Ovary (tissue), 7 donors: ENCODE measurements at regions not wholly inside any gene's neighbourhood (a gene's known extent, or its start where the extent isn't known, plus 50 kb on each side); places are given as distances from the start of the nearest gene placed in this dataset.
"Not testable (repeated sequence)": the region's sequence is repeated elsewhere in the genome, so short reads cannot be mapped to it uniquely, and the experiment has no call there.

Source experiments
- DNase-seq, 5 donors: peaks; one replicate each; pipeline ENCODE4 v3.0.0-alpha.2; 2019 to 2020
- H3K27ac ChIP-seq, 2 donors: fragments of 200-600 bp; one replicate each; pipeline versions ENCODE4 v1.5.1 to v1.8.0; 2019 to 2022
- H3K27me3 ChIP-seq: fragments of 200-600 bp; one replicate; pipeline ENCODE4 v1.8.0; 2022
- H3K36me3 ChIP-seq: fragments of 200-600 bp; sonication (generic); one replicate; pipeline ENCODE4 v1.5.1; 2019
- H3K4me1 ChIP-seq: one replicate; pipeline ENCODE4 v1.8.1; 2013; ENCODE audit warnings: mild to moderate bottlenecking, moderate library complexity; ENCODE audit not compliant: insufficient read depth
- H3K4me3 ChIP-seq: fragments of 200-600 bp; sonication (generic); one replicate; pipeline ENCODE4 v1.5.1; 2017
- H3K9me3 ChIP-seq, 2 donors: fragments of 200-600 bp in 1 of 2; sonication (generic) in 1 of 2; one replicate each; pipeline versions ENCODE4 v1.5.1 to v1.8.1; 2013 to 2019; ENCODE audit warnings: mild to moderate bottlenecking in 1 of 2, moderate library complexity in 1 of 2
- EP300 ChIP-seq: sonication (generic); formaldehyde crosslinking; IDR thresholded peaks from one replicate; pipeline ENCODE4 v1.6.1; 2017; ENCODE audit warnings: antibody characterized with exemption
- POLR2A ChIP-seq: fragments of 450-650 bp; IDR thresholded peaks from one replicate; pipeline ENCODE4 v1.6.1; 2017; ENCODE audit warnings: antibody characterized with exemption, mild to moderate bottlenecking, moderate library complexity
- WGBS, 3 donors: extraction: QIAGEN DNeasy Blood & Tissue Kit in 1 of 3; methylation state at CpG; one replicate each; pipeline versions ENCODE4 v1.1.5 to v1.1.7; 2013 to 2017; 5-methylcytosine and 5-hydroxymethylcytosine counted together
- intact Hi-C, 4 donors: fragments of 100-400 bp; cut with DNase I; formaldehyde crosslinking; loops; one replicate each; pipeline versions ENCODE4 v1.11.0 to v1.15.1; 2022 to 2023
- TF ChIP-seq, protein P1 (sequence below), 3 donors: fragments of 450-650 bp in 2 of 3; fragments of 200-600 bp in 1 of 3; IDR thresholded peaks; one replicate each; pipeline versions ENCODE4 v1.5.1 to v1.8.0; 2016 to 2022; ENCODE audit warnings: antibody characterized with exemption in 3 of 3, mild to moderate bottlenecking in 1 of 3
- donor health status: DM: no; HTN: no; CAD: no; lungs with moderate emphysema.
- donor health status: DM: no; HTN: no; CAD: no.
- donor health status: Bipolar disorder and iron deficiency.
- donor health status: DM: no; HTN: no; CAD: no.
- donor health status: DM: yes; HTN: yes; CAD: no.

DNA sequence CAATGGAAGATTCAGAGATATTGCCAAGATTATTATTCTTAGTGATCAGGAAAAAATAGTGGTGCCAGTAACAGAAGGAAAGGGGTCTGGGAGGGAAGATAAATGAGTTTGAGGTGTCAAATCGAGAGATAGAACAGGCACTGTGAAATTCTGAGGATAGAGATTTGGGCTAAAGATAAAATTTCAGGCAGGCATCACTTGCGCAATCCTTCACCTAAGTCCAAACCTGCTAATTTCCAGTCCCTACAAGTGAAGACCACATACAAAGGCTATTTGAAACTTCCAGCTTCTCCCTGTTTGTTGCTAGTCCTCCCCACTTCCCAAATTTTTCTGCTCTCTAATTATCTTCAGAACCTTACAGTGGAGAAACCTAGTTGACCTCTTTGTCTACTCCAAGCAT is 494.6 kb downstream of the MAGEE1 start:
- no peaks in the 10 kb centered on the region for H3K9me3 ChIP-seq
- intact Hi-C loops, result no loop called here
- 47 to 60% (median 60%) methylated on average over 2 of the region's 2 CpGs for WGBS, 3 donors
- no peaks in the 10 kb centered on the region for H3K36me3 ChIP-seq
- no peak for TF ChIP-seq POLR2A
- TF ChIP-seq, protein P1, sequence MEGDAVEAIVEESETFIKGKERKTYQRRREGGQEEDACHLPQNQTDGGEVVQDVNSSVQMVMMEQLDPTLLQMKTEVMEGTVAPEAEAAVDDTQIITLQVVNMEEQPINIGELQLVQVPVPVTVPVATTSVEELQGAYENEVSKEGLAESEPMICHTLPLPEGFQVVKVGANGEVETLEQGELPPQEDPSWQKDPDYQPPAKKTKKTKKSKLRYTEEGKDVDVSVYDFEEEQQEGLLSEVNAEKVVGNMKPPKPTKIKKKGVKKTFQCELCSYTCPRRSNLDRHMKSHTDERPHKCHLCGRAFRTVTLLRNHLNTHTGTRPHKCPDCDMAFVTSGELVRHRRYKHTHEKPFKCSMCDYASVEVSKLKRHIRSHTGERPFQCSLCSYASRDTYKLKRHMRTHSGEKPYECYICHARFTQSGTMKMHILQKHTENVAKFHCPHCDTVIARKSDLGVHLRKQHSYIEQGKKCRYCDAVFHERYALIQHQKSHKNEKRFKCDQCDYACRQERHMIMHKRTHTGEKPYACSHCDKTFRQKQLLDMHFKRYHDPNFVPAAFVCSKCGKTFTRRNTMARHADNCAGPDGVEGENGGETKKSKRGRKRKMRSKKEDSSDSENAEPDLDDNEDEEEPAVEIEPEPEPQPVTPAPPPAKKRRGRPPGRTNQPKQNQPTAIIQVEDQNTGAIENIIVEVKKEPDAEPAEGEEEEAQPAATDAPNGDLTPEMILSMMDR (IDR thresholded peaks at IDR 0.05), result no peak
- no peak for TF ChIP-seq EP300
- no peak for DNase-seq
- H3K27me3 ChIP-seq, result no peaks in the 10 kb centered on the region
- no peaks in the 10 kb centered on the region for H3K4me1 ChIP-seq
- no peak overlapping the region for H3K27ac ChIP-seq
- no peak overlapping the region for H3K4me3 ChIP-seq

DNA sequence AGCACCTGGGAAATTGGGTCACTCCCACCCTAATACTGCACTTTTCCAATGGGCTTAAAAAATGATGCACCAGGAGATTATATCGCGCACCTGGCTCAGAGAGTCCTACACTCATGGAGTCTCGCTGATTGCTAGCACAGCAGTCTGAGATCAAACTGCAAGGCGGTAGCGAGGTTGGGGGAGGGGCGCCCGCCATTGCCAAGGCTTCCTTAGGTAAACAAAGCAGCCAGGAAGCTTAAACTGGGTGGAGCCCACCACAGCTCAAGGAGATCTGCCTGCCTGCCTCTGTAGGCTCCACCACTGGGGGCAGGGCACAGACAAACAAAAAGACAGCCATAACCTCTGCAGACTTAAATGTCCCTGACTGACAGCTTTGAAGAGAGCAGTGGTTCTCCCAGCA is 497.1 kb downstream of the MAGEE1 start:
- intact Hi-C loops, H3K9me3 ChIP-seq, H3K4me1 ChIP-seq, H3K4me3 ChIP-seq, H3K36me3 ChIP-seq, DNase-seq, H3K27me3 ChIP-seq, H3K27ac ChIP-seq: not testable (repeated sequence)
- WGBS, 3 donors, result 65 to 75% (median 71%) methylated on average over 7 of the region's 7 CpGs

DNA sequence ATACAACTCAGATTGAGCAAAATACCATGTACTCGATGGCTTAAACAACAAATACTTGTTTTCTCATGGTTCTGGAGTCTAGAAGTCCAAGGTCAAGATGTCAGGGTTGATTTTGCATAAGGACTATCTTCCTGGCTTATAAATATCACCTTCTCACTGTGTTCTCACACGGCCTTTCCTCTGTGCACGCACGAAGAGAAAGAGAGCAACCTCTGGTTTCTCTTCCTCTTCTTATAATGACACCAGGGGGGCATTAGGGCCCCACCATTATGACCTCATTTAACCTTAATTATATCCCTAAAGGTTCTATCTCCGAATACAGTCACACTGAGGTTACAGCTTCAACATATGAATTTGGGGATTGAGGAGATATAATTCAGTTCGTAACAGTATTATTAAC is 504.0 kb downstream of the MAGEE1 start:
- H3K4me3 ChIP-seq, result no peak overlapping the region
- H3K27ac ChIP-seq, result no peak overlapping the region
- WGBS, 3 donors, result 66 to 68% (median 67%) methylated on average over 6 of the region's 6 CpGs
- H3K9me3 ChIP-seq, result no peaks in the 10 kb centered on the region
- TF ChIP-seq EP300 (no peak), POLR2A (no peak)
- TF ChIP-seq, protein P1 (IDR thresholded peaks at IDR 0.05), result no peak
- intact Hi-C loops, result no loop called here
- H3K36me3 ChIP-seq, result no peaks in the 10 kb centered on the region
- DNase-seq, result no peak
- H3K4me1 ChIP-seq, result no peaks in the 10 kb centered on the region
- no peaks in the 10 kb centered on the region for H3K27me3 ChIP-seq

DNA sequence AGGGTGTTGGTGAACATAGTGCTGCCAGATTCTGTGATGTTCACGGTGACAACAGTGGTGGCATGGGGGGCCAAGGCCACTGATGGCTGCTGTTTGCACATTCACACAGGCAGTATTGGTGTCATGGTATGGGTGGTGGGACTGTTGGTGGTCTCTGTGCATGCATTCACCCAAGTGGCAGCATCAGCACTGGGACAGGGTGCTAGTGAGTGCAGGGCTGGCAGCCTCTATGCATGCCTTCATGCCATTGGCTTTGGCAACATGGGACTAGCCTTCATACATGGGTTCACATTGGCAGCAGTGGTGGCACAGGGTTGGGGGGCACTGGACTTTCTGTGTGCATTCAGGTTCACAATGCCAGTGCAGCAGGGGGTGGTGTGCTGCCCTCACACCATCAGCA is 489.7 kb upstream of the FGF16 start:
- DNase-seq, result no peak
- 77 to 100% (median 92%) methylated on average over 1 of the region's 1 CpG for WGBS, 3 donors
- Histone ChIP-seq H3K36me3 (no peaks in the 10 kb centered on the region), H3K27ac (no peak overlapping the region), H3K4me3 (no peak overlapping the region), H3K9me3 (peaks cover 0 to 9% of the 10 kb centered on the region in 2 donors), H3K4me1 (no peaks in the 10 kb centered on the region), H3K27me3 (no peaks in the 10 kb centered on the region)
- no peak for TF ChIP-seq EP300
- TF ChIP-seq, protein P1 (IDR thresholded peaks at IDR 0.05), result no peak
- no peak for TF ChIP-seq POLR2A
- intact Hi-C loops, result no loop called here

DNA sequence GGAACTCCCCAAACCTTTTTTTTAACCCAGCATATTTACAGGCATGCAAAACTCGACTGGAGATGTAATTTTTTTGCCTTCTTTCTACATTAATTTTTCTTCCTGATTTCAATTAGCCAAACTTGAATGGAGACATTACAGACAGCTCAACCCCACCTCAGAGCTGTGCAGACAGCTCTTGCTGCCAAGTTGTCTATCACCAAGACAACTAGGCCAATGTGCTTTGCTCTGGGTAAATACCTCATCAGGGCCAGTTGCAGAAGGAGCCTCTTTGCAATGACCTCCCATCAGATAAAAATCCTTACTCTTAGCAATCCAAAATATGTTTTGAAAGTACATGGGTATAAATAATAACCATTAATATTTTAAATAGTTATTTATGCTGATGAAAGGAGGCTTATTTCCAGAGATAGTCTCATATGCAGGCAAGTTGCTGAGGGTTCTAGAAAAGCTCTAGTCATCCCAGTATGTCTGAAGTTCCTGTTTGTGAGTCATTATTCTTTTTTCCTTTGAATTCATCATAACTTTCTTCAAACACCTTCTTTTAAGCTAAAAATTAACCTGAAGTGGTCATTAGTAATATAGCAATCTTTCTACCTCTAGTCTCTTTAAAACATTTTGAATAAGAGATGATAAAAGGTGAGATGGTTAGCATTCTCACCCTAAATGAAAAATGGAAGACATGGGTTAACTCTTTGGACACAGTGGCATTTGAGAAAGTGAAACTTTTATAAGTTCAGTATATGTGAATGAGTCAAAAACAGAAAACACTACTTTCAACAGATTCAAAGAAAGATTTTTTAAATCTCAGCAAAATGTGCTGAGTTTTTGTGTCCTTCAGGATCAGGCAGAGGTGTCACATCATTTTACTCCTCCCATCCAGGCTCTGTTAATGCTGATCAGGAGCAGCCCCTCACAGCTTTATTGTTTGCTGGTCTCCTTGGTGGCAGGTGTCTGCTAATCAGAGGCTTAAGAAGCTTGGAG is 475.5 kb upstream of the FGF16 start:
- Histone ChIP-seq H3K4me1 (no peaks in the 10 kb centered on the region), H3K9me3 (no peaks in the 10 kb centered on the region), H3K27ac (no peak overlapping the region), H3K27me3 (no peaks in the 10 kb centered on the region), H3K36me3 (no peaks in the 10 kb centered on the region), H3K4me3 (no peak overlapping the region)
- 9 to 29% (median 11%) methylated on average over 1 of the region's 1 CpG for WGBS, 3 donors
- no peak for DNase-seq
- intact Hi-C loops, result loop anchor here in 1 of 4 donors (5.0 kb wide), 1 partner anchor 1271 kb away; no protein-coding TSS in a partner anchor
- TF ChIP-seq EP300 (no peak), POLR2A (no peak)
- TF ChIP-seq, protein P1 (IDR thresholded peaks at IDR 0.05), result no peak
